A549 (cell line): ENCODE measurements at regions not wholly inside any gene's neighbourhood (a gene's known extent, or its start where the extent isn't known, plus 50 kb on each side); places are given as distances from the start of the nearest gene placed in this dataset.
"Not testable (repeated sequence)": the region's sequence is repeated elsewhere in the genome, so short reads cannot be mapped to it uniquely, and the experiment has no call there.

Source experiments
- ATAC-seq, 2 experiments: fragments of 200-7000 bp in 1 of 2; fragments of >200 bp in 1 of 2; cut with Nextera tagmentation in 1 of 2; cut with Tn5 transposase in 1 of 2; 3 replicates each; pipeline versions ENCODE4 v1.8.0 to v1.9.1; 2018 to 2020; ENCODE audit warnings: mild to moderate bottlenecking in 1 of 2, moderate library complexity in 1 of 2
- CTCF ChIA-PET: fragments of 300-600 bp; sonication (Branson Sonifier 250); formaldehyde crosslinking; extraction: SDS; loops from one replicate; lab custom pipeline; 2021; ENCODE audit warnings: antibody characterized with exemption, inconsistent platforms; lab: Yijun Ruan, JAX
- POLR2A ChIA-PET: fragments of 350-600 bp; formaldehyde crosslinking; extraction: SDS; loops from one replicate; lab custom pipeline; 2021; ENCODE audit warnings: antibody characterized with exemption, inconsistent platforms; lab: Yijun Ruan, JAX
- DNase-seq, 2 experiments: peaks; one replicate each; pipeline versions ENCODE4 v3.0.0 to v3.0.0-alpha.2; 2011 to 2016; ENCODE audit warnings: low read depth in 1 of 2, low spot score in 1 of 2
- FAIRE-seq: peaks from 2 replicates; lab custom pipeline; 2011; peaks lifted over from hg19 to GRCh38; lab: Jason Lieb, UNC
- H3K27ac ChIP-seq, 2 experiments: fragments of >200 bp; sonication (Bioruptor Twin); formaldehyde crosslinking; 3 replicates each; pipeline ENCODE4 v1.5.1; 2016 to 2017
- H3K4me1 ChIP-seq: fragments of >200 bp; sonication (Bioruptor Twin); formaldehyde crosslinking; 3 replicates; pipeline ENCODE4 v1.6.1; 2016
- H3K4me2 ChIP-seq: fragments of >200 bp; sonication (Bioruptor Twin); formaldehyde crosslinking; 3 replicates; pipeline ENCODE4 v1.6.1; 2016
- H3K4me3 ChIP-seq: fragments of >200 bp; sonication (Bioruptor Twin); formaldehyde crosslinking; 3 replicates; pipeline ENCODE4 v1.5.1; 2016
- H3K9me3 ChIP-seq: fragments of >200 bp; sonication (Bioruptor Twin); formaldehyde crosslinking; 3 replicates; pipeline ENCODE4 v1.6.1; 2016
- BHLHE40 ChIP-seq: IDR thresholded peaks from 2 replicates; pipeline ENCODE4 v1.6.1; 2012; ENCODE audit warnings: low read depth, low read length, inconsistent platforms
- CBX8 ChIP-seq: fragments of 200-600 bp; sonication (generic); IDR thresholded peaks from 2 replicates; pipeline ENCODE4 v1.6.1; 2016
- CEBPB ChIP-seq, 2 experiments: fragments of >200 bp in 1 of 2; sonication (Bioruptor Twin) in 1 of 2; formaldehyde crosslinking in 1 of 2; IDR thresholded peaks; 2 replicates each; pipeline ENCODE4 v1.6.1; 2012 to 2016
- CHD2 ChIP-seq: fragments of 150-350 bp; IDR thresholded peaks from 2 replicates; pipeline ENCODE4 v1.6.1; 2014; ENCODE audit warnings: low read length; ENCODE audit not compliant: partially characterized antibody
- EP300 ChIP-seq, 2 experiments: fragments of >200 bp; sonication (Bioruptor Twin); formaldehyde crosslinking; IDR thresholded peaks; 2 replicates in 1 of 2; 3 replicates in 1 of 2; pipeline ENCODE4 v1.6.1; 2016 to 2017
- ESRRA ChIP-seq: fragments of 150-350 bp; IDR thresholded peaks from 2 replicates; pipeline ENCODE4 v1.6.1; 2014; ENCODE audit warnings: mild to moderate bottlenecking, low read length, borderline replicate concordance
- FOSL2 ChIP-seq, 2 experiments: fragments of 450-650 bp in 1 of 2; fragments of >200 bp in 1 of 2; sonication (Bioruptor Twin) in 1 of 2; formaldehyde crosslinking; IDR thresholded peaks; 2 replicates each; pipeline versions ENCODE4 v1.5.0 to v1.6.1; 2016 to 2020; ENCODE audit warnings: mild to moderate bottlenecking in 1 of 2, moderate library complexity in 1 of 2
- FOXS1 ChIP-seq: fragments of 250-450 bp; sonication (Bioruptor Pico); IDR thresholded peaks from 2 replicates; pipeline ENCODE4 v1.5.0; 2020; ENCODE audit warnings: mild to moderate bottlenecking, moderate library complexity
- GATA3 ChIP-seq: IDR thresholded peaks from 2 replicates; pipeline ENCODE4 v1.6.1; 2012; ENCODE audit warnings: borderline replicate concordance
- HEYL ChIP-seq: fragments of 250-450 bp; sonication (Bioruptor Pico); IDR thresholded peaks from 2 replicates; pipeline ENCODE4 v1.8.0; 2021; ENCODE audit warnings: mild to moderate bottlenecking, moderate library complexity
- HOXA7 ChIP-seq: fragments of 250-450 bp; sonication (Bioruptor Pico); IDR thresholded peaks from 2 replicates; pipeline ENCODE4 v1.5.0; 2020; ENCODE audit warnings: mild to moderate bottlenecking, moderate library complexity
- HOXB5 ChIP-seq: fragments of 250-450 bp; sonication (Bioruptor Pico); IDR thresholded peaks from 2 replicates; pipeline ENCODE4 v1.5.0; 2020; ENCODE audit warnings: mild to moderate bottlenecking, moderate library complexity
- JUN ChIP-seq, 2 experiments: fragments of >200 bp; sonication (Bioruptor Twin); formaldehyde crosslinking; IDR thresholded peaks; 2 replicates in 1 of 2; 3 replicates in 1 of 2; pipeline ENCODE4 v1.6.1; 2016 to 2017
- JUNB ChIP-seq: fragments of >200 bp; sonication (Bioruptor Twin); formaldehyde crosslinking; IDR thresholded peaks from 2 replicates; pipeline ENCODE4 v1.6.1; 2016
- KDM5A ChIP-seq: fragments of 200-600 bp; sonication (generic); IDR thresholded peaks from 2 replicates; pipeline ENCODE4 v1.6.1; 2016; ENCODE audit warnings: antibody characterized with exemption, mild to moderate bottlenecking
- MAZ ChIP-seq: fragments of 150-350 bp; IDR thresholded peaks from 2 replicates; pipeline ENCODE4 v1.6.1; 2014; ENCODE audit warnings: antibody characterized with exemption, low read depth, low read length, borderline replicate concordance
- MYC ChIP-seq: IDR thresholded peaks from 2 replicates; pipeline ENCODE4 v1.6.1; 2012; ENCODE audit warnings: mild to moderate bottlenecking, inconsistent platforms, low read length, improper control_type of control experiment, borderline replicate concordance
- NFE2L2 ChIP-seq: fragments of 150-350 bp; conservative IDR thresholded peaks from 2 replicates; pipeline ENCODE4 v1.6.1; 2014; ENCODE audit warnings: low read length
- PHF8 ChIP-seq: fragments of 200-600 bp; sonication (generic); IDR thresholded peaks from 2 replicates; pipeline ENCODE4 v1.6.1; 2016; ENCODE audit warnings: low read depth, mild to moderate bottlenecking, antibody characterized with exemption, moderate library complexity, borderline replicate concordance
- RARB ChIP-seq: fragments of 250-450 bp; sonication (Bioruptor Pico); IDR thresholded peaks from 2 replicates; pipeline ENCODE4 v1.8.0; 2021; ENCODE audit warnings: mild to moderate bottlenecking, moderate library complexity
- RFX5 ChIP-seq: fragments of 450-650 bp; IDR thresholded peaks from 2 replicates; pipeline ENCODE4 v1.7.1; 2014; ENCODE audit warnings: antibody characterized with exemption, mild to moderate bottlenecking, moderate library complexity
- TFCP2L1 ChIP-seq: fragments of 250-450 bp; sonication (Bioruptor Pico); IDR thresholded peaks from 2 replicates; pipeline ENCODE4 v1.5.0; 2021; ENCODE audit warnings: mild to moderate bottlenecking
- TP53 ChIP-seq: fragments of 250-450 bp; sonication (Bioruptor Pico); IDR thresholded peaks from 2 replicates; pipeline ENCODE4 v1.5.0; 2021; ENCODE audit warnings: mild to moderate bottlenecking, moderate library complexity
- ZC3H11A ChIP-seq: fragments of 450-650 bp; IDR thresholded peaks from 2 replicates; pipeline ENCODE4 v1.6.1; 2014; ENCODE audit warnings: antibody characterized with exemption, mild to moderate bottlenecking
- ZFP36 ChIP-seq: fragments of 450-650 bp; IDR thresholded peaks from 2 replicates; pipeline ENCODE4 v1.6.1; 2014; ENCODE audit warnings: borderline replicate concordance; ENCODE audit not compliant: partially characterized antibody
- ZNF302 ChIP-seq: fragments of 250-450 bp; sonication (Bioruptor Pico); IDR thresholded peaks from 2 replicates; pipeline ENCODE4 v1.9.0; 2021; ENCODE audit warnings: inconsistent platforms, mild to moderate bottlenecking, moderate library complexity
- WGBS: methylation state at CpG from one replicate; pipeline ENCODE4 v1.1.6; 2017; ENCODE audit errors: missing lambda C conversion rate; 5-methylcytosine and 5-hydroxymethylcytosine counted together
- TF ChIP-seq, protein P1 (sequence below): fragments of 250-450 bp; sonication (Bioruptor Pico); IDR thresholded peaks from 2 replicates; pipeline ENCODE4 v1.5.0; 2020; ENCODE audit warnings: low read depth, mild to moderate bottlenecking, moderate library complexity
- TF ChIP-seq, protein P2 (sequence below): fragments of 200-600 bp; sonication (generic); IDR thresholded peaks from 2 replicates; pipeline ENCODE4 v1.6.1; 2016; ENCODE audit warnings: antibody characterized with exemption, mild to moderate bottlenecking, moderate library complexity
- TF ChIP-seq, protein P3 (sequence below): fragments of >200 bp; sonication (Bioruptor Twin); formaldehyde crosslinking; IDR thresholded peaks from 3 replicates; pipeline ENCODE4 v1.5.1; 2016

DNA sequence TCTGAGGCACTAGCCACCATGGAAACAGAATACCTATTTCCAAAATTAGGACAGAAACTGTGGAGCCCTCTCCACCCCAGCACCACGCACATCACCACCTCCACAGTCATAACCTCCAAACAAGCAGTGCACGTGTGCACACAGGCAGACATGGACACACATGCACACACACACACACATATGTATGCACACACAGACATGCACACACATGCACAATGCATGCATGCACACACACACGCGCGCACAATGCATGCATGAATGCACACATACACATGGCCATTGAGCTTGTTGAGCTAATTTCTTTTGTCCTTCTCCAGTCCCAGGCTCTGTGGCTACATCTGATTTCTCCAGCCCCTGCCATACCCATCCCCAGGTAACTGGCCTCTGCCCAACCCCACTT, 161.6 kb upstream of the EPB41L3 start:
- TF ChIP-seq MAZ (no peak), KDM5A (no peak), PHF8 (no peak), TFCP2L1 (CRISPR knock-in tag) (no peak), ZC3H11A (no peak), ZNF302 (CRISPR knock-in tag) (no peak), BHLHE40 (no peak), HOXA7 (no peak), JUN (IDR thresholded peaks at IDR 0.05) (no peak), EP300 (IDR thresholded peaks at IDR 0.05) (no peak), CHD2 (no peak), MYC (no peak), TP53 (CRISPR knock-in tag) (no peak), HOXB5 (CRISPR knock-in tag) (no peak), CBX8 (no peak), HEYL (no peak), RARB (no peak)
- TF ChIP-seq, protein P1, sequence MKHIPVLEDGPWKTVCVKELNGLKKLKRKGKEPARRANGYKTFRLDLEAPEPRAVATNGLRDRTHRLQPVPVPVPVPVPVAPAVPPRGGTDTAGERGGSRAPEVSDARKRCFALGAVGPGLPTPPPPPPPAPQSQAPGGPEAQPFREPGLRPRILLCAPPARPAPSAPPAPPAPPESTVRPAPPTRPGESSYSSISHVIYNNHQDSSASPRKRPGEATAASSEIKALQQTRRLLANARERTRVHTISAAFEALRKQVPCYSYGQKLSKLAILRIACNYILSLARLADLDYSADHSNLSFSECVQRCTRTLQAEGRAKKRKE, result no peak
- TF ChIP-seq, protein P2, sequence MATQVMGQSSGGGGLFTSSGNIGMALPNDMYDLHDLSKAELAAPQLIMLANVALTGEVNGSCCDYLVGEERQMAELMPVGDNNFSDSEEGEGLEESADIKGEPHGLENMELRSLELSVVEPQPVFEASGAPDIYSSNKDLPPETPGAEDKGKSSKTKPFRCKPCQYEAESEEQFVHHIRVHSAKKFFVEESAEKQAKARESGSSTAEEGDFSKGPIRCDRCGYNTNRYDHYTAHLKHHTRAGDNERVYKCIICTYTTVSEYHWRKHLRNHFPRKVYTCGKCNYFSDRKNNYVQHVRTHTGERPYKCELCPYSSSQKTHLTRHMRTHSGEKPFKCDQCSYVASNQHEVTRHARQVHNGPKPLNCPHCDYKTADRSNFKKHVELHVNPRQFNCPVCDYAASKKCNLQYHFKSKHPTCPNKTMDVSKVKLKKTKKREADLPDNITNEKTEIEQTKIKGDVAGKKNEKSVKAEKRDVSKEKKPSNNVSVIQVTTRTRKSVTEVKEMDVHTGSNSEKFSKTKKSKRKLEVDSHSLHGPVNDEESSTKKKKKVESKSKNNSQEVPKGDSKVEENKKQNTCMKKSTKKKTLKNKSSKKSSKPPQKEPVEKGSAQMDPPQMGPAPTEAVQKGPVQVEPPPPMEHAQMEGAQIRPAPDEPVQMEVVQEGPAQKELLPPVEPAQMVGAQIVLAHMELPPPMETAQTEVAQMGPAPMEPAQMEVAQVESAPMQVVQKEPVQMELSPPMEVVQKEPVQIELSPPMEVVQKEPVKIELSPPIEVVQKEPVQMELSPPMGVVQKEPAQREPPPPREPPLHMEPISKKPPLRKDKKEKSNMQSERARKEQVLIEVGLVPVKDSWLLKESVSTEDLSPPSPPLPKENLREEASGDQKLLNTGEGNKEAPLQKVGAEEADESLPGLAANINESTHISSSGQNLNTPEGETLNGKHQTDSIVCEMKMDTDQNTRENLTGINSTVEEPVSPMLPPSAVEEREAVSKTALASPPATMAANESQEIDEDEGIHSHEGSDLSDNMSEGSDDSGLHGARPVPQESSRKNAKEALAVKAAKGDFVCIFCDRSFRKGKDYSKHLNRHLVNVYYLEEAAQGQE, result no peak
- TF ChIP-seq, protein P3, sequence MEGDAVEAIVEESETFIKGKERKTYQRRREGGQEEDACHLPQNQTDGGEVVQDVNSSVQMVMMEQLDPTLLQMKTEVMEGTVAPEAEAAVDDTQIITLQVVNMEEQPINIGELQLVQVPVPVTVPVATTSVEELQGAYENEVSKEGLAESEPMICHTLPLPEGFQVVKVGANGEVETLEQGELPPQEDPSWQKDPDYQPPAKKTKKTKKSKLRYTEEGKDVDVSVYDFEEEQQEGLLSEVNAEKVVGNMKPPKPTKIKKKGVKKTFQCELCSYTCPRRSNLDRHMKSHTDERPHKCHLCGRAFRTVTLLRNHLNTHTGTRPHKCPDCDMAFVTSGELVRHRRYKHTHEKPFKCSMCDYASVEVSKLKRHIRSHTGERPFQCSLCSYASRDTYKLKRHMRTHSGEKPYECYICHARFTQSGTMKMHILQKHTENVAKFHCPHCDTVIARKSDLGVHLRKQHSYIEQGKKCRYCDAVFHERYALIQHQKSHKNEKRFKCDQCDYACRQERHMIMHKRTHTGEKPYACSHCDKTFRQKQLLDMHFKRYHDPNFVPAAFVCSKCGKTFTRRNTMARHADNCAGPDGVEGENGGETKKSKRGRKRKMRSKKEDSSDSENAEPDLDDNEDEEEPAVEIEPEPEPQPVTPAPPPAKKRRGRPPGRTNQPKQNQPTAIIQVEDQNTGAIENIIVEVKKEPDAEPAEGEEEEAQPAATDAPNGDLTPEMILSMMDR, result no peak
- CTCF ChIA-PET, result no interaction called here
- Histone ChIP-seq H3K4me3 (no peak overlapping the region), H3K9me3 (no peaks in the 10 kb centered on the region), H3K27ac (no peak overlapping the region), H3K4me2 (no peak overlapping the region), H3K4me1 (no peaks in the 10 kb centered on the region)
- POLR2A ChIA-PET, result no interaction called here
- DNase-seq (no peak), FAIRE-seq (no peak), ATAC-seq (no peak)
- WGBS, result 58% methylated on average over 5 of the region's 5 CpGs

DNA sequence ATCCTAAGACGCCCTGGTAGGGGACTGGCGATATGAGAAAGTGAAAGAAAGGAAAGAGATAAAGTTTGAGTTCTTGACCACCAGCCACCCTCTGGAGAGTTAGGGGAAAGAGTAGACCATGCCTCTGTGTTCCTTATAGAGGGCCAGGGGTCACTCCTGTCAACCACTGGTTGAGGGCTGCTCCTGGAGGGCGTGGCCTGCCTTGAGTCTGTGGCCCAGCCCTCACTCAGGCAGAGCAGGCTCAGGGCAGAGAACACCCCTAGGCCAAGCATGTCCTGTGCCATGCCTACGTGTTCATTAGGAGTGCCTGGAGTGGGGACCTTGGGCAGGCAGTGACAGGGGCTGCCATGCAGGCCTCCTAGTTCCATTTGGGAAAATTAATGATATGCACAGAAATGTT, 161.1 kb upstream of the EPB41L3 start:
- Histone ChIP-seq H3K4me3 (no peak overlapping the region), H3K27ac (no peak overlapping the region), H3K9me3 (no peaks in the 10 kb centered on the region), H3K4me1 (no peaks in the 10 kb centered on the region), H3K4me2 (no peak overlapping the region)
- ATAC-seq (no peak), DNase-seq (no peak), FAIRE-seq (no peak)
- CTCF ChIA-PET, result no interaction called here
- POLR2A ChIA-PET, result no interaction called here
- 3% methylated on average over 2 of the region's 4 CpGs for WGBS
- TF ChIP-seq ZC3H11A (no peak), ESRRA (no peak), FOSL2 (IDR thresholded peaks at IDR 0.05) (no peak), FOSL2 (CRISPR knock-in tag; IDR thresholded peaks at IDR 0.05) (no peak), RFX5 (no peak), JUNB (no peak), GATA3 (no peak), TFCP2L1 (CRISPR knock-in tag) (no peak), ZFP36 (no peak), CBX8 (no peak), FOXS1 (no peak), CEBPB (IDR thresholded peaks at IDR 0.05) (no peak), BHLHE40 (no peak), HOXA7 (no peak), MAZ (no peak), CHD2 (no peak), NFE2L2 (no peak)

DNA sequence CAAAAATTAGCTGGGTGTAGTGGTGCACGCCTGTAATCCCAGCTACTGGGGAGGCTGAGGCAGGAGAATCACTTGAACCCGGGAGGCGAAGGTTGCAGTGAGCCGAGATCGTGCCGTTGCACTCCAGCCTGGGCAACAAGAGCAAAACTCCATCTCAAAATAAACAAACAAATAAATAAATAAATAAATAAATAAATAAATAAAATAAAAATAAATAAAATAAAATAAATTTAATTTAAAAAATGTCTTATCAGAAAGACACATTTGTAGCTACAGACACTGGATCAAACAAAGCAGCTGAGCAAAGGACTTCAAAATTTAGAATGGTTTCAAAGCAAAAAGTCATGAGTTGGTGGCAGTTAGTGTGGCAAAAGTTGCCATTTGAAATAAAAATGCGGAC, 158.2 kb upstream of the EPB41L3 start:
- CTCF ChIA-PET, DNase-seq, H3K27ac ChIP-seq, FAIRE-seq, ATAC-seq, H3K4me1 ChIP-seq, H3K4me3 ChIP-seq, POLR2A ChIA-PET, H3K9me3 ChIP-seq, H3K4me2 ChIP-seq: not testable (repeated sequence)
- 8% methylated on average over 4 of the region's 7 CpGs for WGBS
